Activated naive CD4-positive, alpha-beta T cell treated with anti-CD3 and anti-CD28 coated beads, Interleukin-2, amount 10 ng/mL, durations not matched to agents 7 days and 5 days (primary cell): ENCODE measurements at regions not wholly inside any gene's neighbourhood (a gene's known extent, or its start where the extent isn't known, plus 50 kb on each side); places are given as distances from the start of the nearest gene placed in this dataset.

Experiments used
- CTCF ChIA-PET: fragments of 350-600 bp; sonication (Branson Sonifier 250); formaldehyde crosslinking; loops from one replicate; lab custom pipeline; 2021; ENCODE audit warnings: antibody characterized with exemption; lab: Charles Lee
- DNase-seq: peaks from one replicate; pipeline ENCODE4 v3.0.0-alpha.2; 2020
- H3K27ac Mint-ChIP-seq: one replicate; pipeline ENCODE4 v1.8.0; 2021; ENCODE audit warnings: mild to moderate bottlenecking, moderate library complexity, mixed read lengths
- H3K27me3 Mint-ChIP-seq: one replicate; pipeline ENCODE4 v1.8.0; 2021; ENCODE audit warnings: mild to moderate bottlenecking, mixed read lengths
- H3K36me3 Mint-ChIP-seq: one replicate; pipeline ENCODE4 v1.8.0; 2021; ENCODE audit warnings: mixed read lengths
- H3K4me1 Mint-ChIP-seq: one replicate; pipeline ENCODE4 v1.8.0; 2021; ENCODE audit warnings: mixed read lengths
- H3K4me3 Mint-ChIP-seq: one replicate; pipeline ENCODE4 v1.8.0; 2021; ENCODE audit warnings: mild to moderate bottlenecking, moderate library complexity, mixed read lengths
- H3K9me3 Mint-ChIP-seq: one replicate; pipeline ENCODE4 v1.8.0; 2021; ENCODE audit warnings: mixed read lengths

DNA sequence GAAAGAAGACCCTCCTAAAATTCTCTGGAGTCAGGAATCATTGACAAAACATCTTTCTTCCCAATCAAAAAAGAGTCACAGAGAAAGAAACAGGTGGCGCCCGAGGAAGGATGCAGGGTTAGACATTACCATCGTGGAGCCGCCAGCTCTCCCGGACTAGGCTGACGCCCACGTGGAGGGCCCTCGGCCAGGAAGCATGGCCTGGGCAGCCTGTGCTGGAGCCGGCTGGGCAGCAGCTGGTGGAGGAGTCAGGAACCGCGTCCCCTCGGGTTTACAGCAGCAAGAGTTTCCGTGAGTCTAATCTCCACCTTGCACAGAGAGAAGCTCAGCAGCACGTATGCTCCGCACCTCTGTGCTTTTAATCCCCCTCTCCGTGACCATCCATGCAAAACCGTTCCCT, 533.7 kb upstream of the ATP11B start:
- no peak for DNase-seq
- peaks cover 4% of the 10 kb centered on the region for H3K27me3 Mint-ChIP-seq
- H3K9me3 Mint-ChIP-seq, result no peaks in the 10 kb centered on the region
- H3K4me3 Mint-ChIP-seq, result no peak overlapping the region
- H3K27ac Mint-ChIP-seq, result no peak overlapping the region
- CTCF ChIA-PET, result no interaction called here
- H3K36me3 Mint-ChIP-seq, result no peaks in the 10 kb centered on the region
- H3K4me1 Mint-ChIP-seq, result no peaks in the 10 kb centered on the region

DNA sequence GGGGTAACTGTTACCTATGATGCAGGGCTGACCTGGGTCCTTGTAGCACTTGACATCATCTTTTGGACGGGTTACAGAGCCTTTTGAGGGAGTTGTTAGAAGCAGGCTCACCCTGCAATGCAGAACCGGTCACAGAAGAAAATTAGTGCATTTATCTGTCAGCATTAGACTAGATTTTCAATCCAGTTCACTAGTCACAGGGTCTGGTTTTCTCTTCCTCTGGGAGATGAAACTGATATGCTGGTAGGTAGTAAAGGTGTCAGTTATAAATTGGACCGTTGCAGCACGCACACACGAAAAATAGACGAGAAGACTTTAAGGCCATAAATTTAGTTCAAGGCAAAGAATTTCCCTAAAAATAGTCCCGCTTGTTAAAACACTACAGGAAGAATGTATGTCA, 532.3 kb upstream of the ATP11B start:
- Mint-ChIP-seq H3K27ac (no peak overlapping the region), H3K36me3 (no peaks in the 10 kb centered on the region), H3K27me3 (peaks cover 4% of the 10 kb centered on the region), H3K4me1 (no peaks in the 10 kb centered on the region), H3K4me3 (no peak overlapping the region), H3K9me3 (no peaks in the 10 kb centered on the region)
- no peak for DNase-seq
- CTCF ChIA-PET, result no interaction called here

DNA sequence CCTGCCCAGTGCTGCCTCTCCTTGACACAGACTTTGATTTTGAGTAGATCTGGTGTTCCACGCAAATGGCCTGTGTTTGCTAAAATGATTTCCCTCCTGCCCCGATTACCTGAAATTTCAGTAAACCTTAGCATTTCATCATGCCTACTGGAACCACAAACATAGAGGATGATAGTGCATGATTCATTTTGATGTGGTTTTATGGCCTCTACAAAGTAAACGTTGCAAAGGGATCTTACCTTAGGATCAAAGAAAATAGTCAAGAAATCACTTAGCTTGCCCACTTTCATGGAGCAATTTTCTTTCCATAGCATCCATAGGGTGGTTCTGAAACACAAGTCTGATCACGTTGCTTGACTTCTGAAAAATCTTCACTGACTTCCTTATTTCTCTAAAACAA, 524.6 kb upstream of the ATP11B start:
- no peaks in the 10 kb centered on the region for H3K27me3 Mint-ChIP-seq
- CTCF ChIA-PET, result no interaction called here
- DNase-seq, result no peak

DNA sequence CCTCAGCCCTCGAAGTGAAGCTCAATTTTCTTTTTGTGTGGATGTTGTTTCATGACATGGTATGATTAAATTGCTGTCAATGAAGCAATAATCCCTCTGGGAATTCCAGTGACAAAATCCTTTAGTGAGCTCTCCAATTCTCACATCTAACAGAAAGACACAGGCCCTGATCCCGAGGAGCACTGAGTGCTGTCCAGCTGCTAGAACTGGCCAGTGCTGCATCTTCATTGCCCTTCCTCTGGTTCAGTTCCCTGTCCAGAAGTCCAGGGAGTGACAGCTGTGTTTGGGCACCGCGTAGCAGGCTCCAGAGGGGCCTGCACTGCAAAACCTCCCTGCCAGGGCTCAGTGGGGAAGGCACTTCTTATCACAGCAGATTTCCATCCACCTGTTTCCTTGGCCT, 516.8 kb upstream of the ATP11B start:
- no peak for DNase-seq
- Mint-ChIP-seq H3K27ac (no peak overlapping the region), H3K4me1 (no peaks in the 10 kb centered on the region), H3K4me3 (no peak overlapping the region), H3K36me3 (no peaks in the 10 kb centered on the region), H3K9me3 (no peaks in the 10 kb centered on the region), H3K27me3 (no peaks in the 10 kb centered on the region)
- CTCF ChIA-PET, result no interaction called here

More for the DNA sequence above, 524.6 kb upstream of the ATP11B start:
- no peaks in the 10 kb centered on the region for H3K4me1 Mint-ChIP-seq
- no peaks in the 10 kb centered on the region for H3K9me3 Mint-ChIP-seq
- no peak overlapping the region for H3K27ac Mint-ChIP-seq
- no peak overlapping the region for H3K4me3 Mint-ChIP-seq
- no peaks in the 10 kb centered on the region for H3K36me3 Mint-ChIP-seq

DNA sequence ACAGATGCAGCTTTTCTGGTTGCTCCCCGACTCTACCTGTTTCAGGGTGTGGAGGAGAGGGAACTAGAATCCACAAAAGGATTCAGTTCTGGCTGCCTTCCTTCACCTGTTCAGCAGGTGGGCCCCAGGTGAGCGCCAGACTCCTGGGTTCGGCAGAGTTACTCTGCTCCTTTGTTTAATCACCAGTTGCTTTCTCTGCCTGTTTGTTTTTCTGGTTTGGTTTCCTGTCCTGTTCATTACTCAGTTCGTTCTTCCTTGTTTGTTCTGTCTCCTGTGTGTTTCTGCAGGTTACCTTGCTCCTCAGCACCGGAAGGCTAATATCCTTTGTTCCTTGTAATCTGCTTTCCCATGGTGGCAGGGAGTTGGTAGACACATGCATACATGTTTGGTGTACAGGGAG, 508.5 kb upstream of the ATP11B start:
- no peaks in the 10 kb centered on the region for H3K36me3 Mint-ChIP-seq
- no peaks in the 10 kb centered on the region for H3K4me1 Mint-ChIP-seq
- no peaks in the 10 kb centered on the region for H3K27me3 Mint-ChIP-seq
- no peak for DNase-seq
- H3K9me3 Mint-ChIP-seq, result no peaks in the 10 kb centered on the region
- no peak overlapping the region for H3K27ac Mint-ChIP-seq
- H3K4me3 Mint-ChIP-seq, result no peak overlapping the region
- CTCF ChIA-PET, result no interaction called here

DNA sequence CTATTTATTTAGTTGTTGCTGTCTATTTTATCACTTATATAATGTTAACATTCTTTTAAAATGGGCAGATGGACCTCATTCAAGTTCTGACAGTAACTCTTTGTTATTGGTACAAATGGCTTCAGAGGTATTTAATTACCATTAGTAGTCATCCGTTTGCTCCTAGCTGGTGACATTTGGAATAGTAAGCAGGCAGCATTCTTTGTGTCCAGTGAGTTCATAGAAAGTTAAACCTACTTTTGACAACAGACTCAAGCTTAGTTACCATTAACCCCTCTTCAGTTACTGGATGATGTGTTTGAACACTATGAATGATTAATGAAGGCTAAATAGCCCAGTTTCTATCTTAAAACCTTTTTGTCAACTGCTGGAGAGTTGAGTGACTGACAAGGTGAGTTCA, 500.7 kb upstream of the ATP11B start:
- Mint-ChIP-seq H3K36me3 (no peaks in the 10 kb centered on the region), H3K27ac (no peak overlapping the region), H3K27me3 (no peaks in the 10 kb centered on the region), H3K9me3 (no peaks in the 10 kb centered on the region), H3K4me1 (no peaks in the 10 kb centered on the region), H3K4me3 (no peak overlapping the region)
- CTCF ChIA-PET, result no interaction called here
- no peak for DNase-seq

DNA sequence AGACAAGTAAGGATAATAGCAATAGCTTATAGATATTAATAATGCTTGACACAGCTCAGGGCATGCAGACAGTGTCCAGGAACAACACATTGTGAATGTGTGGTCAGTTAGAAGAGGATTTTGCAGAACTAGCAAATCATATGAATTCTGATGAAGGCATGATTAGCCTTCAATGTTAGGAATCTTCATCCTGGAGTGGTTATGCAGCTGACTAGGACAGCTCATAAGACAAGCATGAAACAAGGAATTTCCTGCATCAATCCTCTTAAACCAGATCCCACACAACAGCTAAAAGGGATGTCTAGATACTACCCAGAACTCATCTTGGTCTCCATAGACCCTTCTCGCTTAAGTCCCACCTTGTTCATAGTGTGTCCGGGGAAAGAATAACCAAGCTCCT, 499.0 kb upstream of the ATP11B start:
- H3K36me3 Mint-ChIP-seq, result no peaks in the 10 kb centered on the region
- H3K27me3 Mint-ChIP-seq, result no peaks in the 10 kb centered on the region
- DNase-seq, result no peak
- no peaks in the 10 kb centered on the region for H3K4me1 Mint-ChIP-seq
- no peak overlapping the region for H3K27ac Mint-ChIP-seq
- H3K4me3 Mint-ChIP-seq, result no peak overlapping the region
- H3K9me3 Mint-ChIP-seq, result no peaks in the 10 kb centered on the region
- CTCF ChIA-PET, result no interaction called here

DNA sequence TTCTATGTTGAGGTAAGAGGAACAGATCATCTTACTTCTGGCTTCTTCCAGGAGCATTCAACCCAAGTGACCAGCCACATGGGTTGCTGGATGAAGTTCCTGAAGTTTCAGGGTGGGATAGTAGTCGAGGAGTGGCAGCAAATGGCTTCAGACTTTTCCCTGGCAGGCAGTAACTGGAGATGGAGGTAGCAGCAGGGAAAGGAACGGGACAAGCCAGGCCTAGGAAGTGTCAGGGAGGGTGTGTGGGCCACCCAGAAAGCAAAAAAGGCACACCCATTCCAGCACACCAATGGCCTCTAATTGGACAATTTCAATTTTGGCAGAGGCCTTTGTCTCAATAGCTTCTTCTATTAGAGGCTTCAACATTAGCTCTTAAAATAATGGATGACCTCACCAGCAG, 498.6 kb upstream of the ATP11B start:
- Mint-ChIP-seq H3K27ac (no peak overlapping the region), H3K4me3 (no peak overlapping the region), H3K9me3 (no peaks in the 10 kb centered on the region), H3K27me3 (no peaks in the 10 kb centered on the region), H3K36me3 (no peaks in the 10 kb centered on the region), H3K4me1 (no peaks in the 10 kb centered on the region)
- DNase-seq, result no peak
- CTCF ChIA-PET, result no interaction called here

DNA sequence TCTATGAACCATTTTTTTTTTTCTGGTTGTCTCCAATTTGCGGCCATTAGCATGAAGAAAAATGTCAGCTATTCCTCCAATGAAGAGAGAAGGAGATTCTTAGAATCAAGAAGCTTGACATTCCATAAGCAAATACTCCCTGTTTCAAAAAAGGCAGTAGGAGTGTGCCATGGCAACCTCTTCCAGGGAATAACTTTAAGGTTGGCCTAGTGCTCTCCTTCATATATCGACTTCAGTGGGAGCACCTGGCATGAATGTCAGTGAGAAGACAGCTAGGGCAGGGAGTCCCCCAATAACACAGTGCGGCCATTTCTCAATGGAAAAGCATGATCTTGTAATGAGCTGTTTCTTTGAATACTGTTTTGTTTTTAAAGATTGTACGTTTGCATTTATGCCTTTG, 493.0 kb upstream of the ATP11B start:
- Mint-ChIP-seq H3K4me3 (no peak overlapping the region), H3K9me3 (no peaks in the 10 kb centered on the region), H3K36me3 (no peaks in the 10 kb centered on the region), H3K27me3 (no peaks in the 10 kb centered on the region), H3K27ac (no peak overlapping the region), H3K4me1 (no peaks in the 10 kb centered on the region)
- CTCF ChIA-PET, result no interaction called here
- DNase-seq, result no peak

DNA sequence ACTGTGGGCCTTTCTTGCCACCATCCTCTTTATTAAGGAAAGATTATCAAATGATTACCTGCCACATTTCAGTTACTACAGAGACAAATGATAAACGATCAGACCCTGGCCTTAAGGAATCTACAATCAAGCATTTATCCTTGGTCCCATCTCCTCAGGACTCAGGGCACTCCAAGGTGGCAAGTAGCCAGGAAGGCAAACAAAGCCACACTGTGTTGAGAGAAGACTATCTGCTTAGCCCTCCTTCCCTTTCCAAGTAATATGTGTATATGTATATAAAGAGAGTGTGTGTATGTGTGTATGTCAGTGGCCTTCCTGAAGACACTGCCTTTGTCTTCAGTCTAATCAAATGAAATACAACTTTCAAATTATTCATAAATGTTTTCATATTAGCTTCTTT, 490.1 kb upstream of the ATP11B start:
- H3K27me3 Mint-ChIP-seq, result no peaks in the 10 kb centered on the region
- CTCF ChIA-PET, result no interaction called here
- no peak overlapping the region for H3K4me3 Mint-ChIP-seq
- H3K4me1 Mint-ChIP-seq, result no peaks in the 10 kb centered on the region
- H3K9me3 Mint-ChIP-seq, result no peaks in the 10 kb centered on the region
- no peak for DNase-seq
- no peaks in the 10 kb centered on the region for H3K36me3 Mint-ChIP-seq
- no peak overlapping the region for H3K27ac Mint-ChIP-seq

DNA sequence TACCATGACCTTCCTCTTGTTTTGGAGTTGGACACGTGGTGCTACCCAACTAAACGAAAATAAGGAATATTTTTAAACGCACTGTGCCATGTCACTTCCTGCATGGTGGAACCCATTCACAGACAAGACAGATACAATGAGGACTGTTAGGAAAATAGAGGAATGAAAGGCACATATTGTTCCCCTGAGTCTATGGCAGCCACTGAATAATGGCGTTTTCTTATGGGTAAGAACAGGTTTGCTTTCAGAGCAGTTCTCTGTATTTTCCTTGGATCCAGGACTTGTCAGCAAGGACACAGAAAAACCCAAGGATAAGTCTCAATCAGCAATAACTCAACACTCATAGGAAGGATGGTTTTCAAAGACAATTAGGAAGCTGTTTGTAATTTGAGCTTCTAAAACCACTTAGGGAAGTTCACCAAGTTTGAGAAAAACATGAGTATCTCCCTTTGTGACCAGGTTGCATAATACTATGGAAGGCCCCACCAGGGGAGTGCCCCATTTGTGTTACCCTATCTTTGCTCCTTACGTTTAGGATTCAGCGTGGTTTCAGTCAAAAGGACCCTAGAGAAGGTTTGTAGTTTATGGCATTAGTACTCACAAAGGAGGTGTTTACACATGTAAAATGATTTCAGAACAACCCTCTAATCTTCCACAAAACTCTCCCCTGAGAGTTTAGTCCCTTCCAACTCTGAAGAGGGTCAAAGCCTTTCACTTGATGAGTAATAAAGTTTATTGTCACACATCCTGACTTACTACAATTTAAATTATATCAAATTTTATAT, 487.2 kb upstream of the ATP11B start:
- H3K27ac Mint-ChIP-seq, result no peak overlapping the region
- DNase-seq, result no peak
- no peaks in the 10 kb centered on the region for H3K9me3 Mint-ChIP-seq
- no peak overlapping the region for H3K4me3 Mint-ChIP-seq
- no peaks in the 10 kb centered on the region for H3K4me1 Mint-ChIP-seq
- CTCF ChIA-PET, result no interaction called here
- H3K27me3 Mint-ChIP-seq, result no peaks in the 10 kb centered on the region
- no peaks in the 10 kb centered on the region for H3K36me3 Mint-ChIP-seq

DNA sequence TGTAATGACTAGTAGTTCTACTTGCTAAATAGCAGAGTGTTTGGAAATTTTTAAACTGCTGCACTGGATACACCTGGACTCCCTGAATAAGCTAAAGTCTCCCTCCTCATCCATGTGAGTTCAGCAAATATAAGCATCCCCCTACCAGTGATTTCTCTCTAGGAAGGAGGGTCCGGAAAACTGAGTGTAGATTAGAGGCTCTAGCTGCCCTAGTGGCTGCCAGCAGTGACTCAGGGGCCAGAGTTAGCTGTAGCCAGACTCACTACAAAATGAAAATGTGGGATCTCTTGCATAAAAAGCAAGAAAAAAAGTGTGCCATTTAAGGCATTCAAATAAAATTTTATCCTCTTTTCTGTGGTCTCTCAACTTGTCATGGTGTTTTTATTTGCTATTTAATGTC, 485.0 kb upstream of the ATP11B start:
- H3K27me3 Mint-ChIP-seq, result no peaks in the 10 kb centered on the region
- no peak overlapping the region for H3K27ac Mint-ChIP-seq
- H3K36me3 Mint-ChIP-seq, result no peaks in the 10 kb centered on the region
- H3K4me1 Mint-ChIP-seq, result no peaks in the 10 kb centered on the region
- no peak for DNase-seq
- CTCF ChIA-PET, result no interaction called here
- H3K9me3 Mint-ChIP-seq, result peaks cover 4% of the 10 kb centered on the region
- no peak overlapping the region for H3K4me3 Mint-ChIP-seq

DNA sequence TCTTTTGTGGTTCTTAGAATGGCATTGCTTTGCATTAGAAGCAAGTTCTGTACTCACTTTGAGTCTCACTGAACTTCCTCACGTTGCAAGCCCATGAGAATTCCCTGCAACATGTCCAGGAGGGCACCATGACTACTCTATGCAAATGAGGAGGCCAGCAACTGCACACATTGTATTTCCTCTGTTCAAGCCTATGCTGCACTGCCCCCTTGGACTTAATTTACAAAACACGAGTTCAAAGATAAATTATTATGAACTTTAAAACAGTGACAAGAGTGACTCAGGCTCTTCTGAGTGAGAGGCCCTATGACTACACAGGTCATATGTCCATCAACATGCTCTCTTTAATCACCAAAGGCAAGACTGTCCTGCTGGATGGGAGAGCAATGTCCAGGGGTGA, 484.2 kb upstream of the ATP11B start:
- CTCF ChIA-PET, result no interaction called here

DNA sequence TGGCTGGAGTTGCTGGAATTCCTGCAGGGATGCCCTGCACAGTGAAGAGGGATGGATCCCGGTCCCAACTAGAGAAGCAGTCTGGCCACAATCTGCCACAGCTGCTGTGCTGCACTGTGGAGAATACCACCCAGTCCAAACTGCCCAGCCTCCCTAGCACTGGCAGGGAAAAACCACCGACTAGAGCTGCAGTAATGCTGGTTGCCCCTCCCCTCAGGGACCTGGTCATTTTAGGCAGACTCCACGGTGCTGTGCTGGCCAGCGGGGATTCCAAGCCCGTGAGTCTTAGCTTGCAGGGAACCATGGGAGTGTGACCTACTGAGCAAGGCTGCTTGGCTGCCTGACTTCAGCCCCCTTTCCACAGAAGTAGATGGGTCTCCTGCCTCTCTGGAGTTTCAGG, 478.0 kb upstream of the ATP11B start:
- CTCF ChIA-PET, result no interaction called here
- DNase-seq, result no peak
- no peak overlapping the region for H3K27ac Mint-ChIP-seq
- no peak overlapping the region for H3K4me3 Mint-ChIP-seq
- no peaks in the 10 kb centered on the region for H3K4me1 Mint-ChIP-seq
- H3K9me3 Mint-ChIP-seq, result peaks cover 14% of the 10 kb centered on the region
- H3K27me3 Mint-ChIP-seq, result no peaks in the 10 kb centered on the region
- no peaks in the 10 kb centered on the region for H3K36me3 Mint-ChIP-seq

More for the DNA sequence above, 484.2 kb upstream of the ATP11B start:
- Mint-ChIP-seq H3K4me1 (no peaks in the 10 kb centered on the region), H3K36me3 (no peaks in the 10 kb centered on the region), H3K27ac (no peak overlapping the region), H3K9me3 (peaks cover 4% of the 10 kb centered on the region), H3K27me3 (no peaks in the 10 kb centered on the region), H3K4me3 (no peak overlapping the region)
- no peak for DNase-seq

DNA sequence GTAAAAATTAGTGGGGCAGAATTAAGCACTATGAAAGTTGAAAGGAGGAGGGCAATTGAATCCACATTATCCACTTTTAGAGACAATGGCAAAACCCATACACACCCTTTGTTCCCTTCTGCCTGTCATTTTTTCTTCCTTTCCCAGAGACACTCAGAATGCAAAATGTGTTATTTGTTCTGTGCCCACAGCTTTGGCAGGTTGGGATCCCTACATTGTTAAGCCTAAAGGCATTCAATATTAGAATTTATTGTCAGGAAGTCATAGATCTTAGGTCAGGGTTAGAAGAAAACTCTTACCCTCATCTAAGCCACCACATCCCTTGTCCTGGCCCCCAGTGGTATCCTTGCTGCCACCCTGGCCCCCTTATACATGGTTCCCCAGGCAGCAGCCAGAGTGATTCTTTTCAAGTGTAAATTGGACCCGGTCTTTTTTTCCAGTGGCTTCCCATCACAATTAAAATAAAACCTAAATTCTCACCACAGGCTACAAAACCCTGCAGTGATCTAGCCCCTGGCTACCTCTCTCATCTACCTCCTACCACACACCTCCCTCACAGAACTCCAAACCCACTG, 470.1 kb upstream of the ATP11B start:
- DNase-seq, result no peak
- H3K4me1 Mint-ChIP-seq, result no peaks in the 10 kb centered on the region
- H3K27ac Mint-ChIP-seq, result no peak overlapping the region
- no peaks in the 10 kb centered on the region for H3K36me3 Mint-ChIP-seq
- CTCF ChIA-PET, result no interaction called here
- H3K9me3 Mint-ChIP-seq, result peaks cover 10% of the 10 kb centered on the region
- no peaks in the 10 kb centered on the region for H3K27me3 Mint-ChIP-seq
- no peak overlapping the region for H3K4me3 Mint-ChIP-seq
